Caco-2 (cell line): ENCODE measurements at regions not wholly inside any gene's neighbourhood (a gene's known extent, or its start where the extent isn't known, plus 50 kb on each side); places are given as distances from the start of the nearest gene placed in this dataset.
A peak's percentile ranks its signal among the peaks of the same experiment; 100 is the strongest.

Experiments
- BruUV-seq: library from RNA; stranded (reverse); fragments of 400-500 nt; replicated peaks from 2 replicates; lab custom pipeline; 2021; lab: Mats Ljungman, UMichigan
- CTCF ChIA-PET: fragments of 300-600 bp; sonication (Branson Sonifier 250); formaldehyde crosslinking; loops from one replicate; lab custom pipeline; 2022; ENCODE audit warnings: antibody characterized with exemption; lab: Charles Lee
- POLR2A ChIA-PET: fragments of 300-600 bp; sonication (Branson Sonifier 250); formaldehyde crosslinking; loops from one replicate; lab custom pipeline; 2022; ENCODE audit warnings: antibody characterized with exemption; lab: Charles Lee
- DNase-seq, 2 experiments: peaks; one replicate each; pipeline versions ENCODE4 v3.0.0 to v3.0.0-alpha.2; 2020 to 2022
- H3K27me3 ChIP-seq: replicated peaks from 2 replicates; pipeline ENCODE4 v1.6.0; 2011; ENCODE audit warnings: low read length; ENCODE audit not compliant: control insufficient read depth, insufficient read depth
- H3K36me3 ChIP-seq: 2 replicates; pipeline ENCODE4 v1.5.1; 2011; ENCODE audit warnings: low read length; ENCODE audit not compliant: control insufficient read depth, insufficient read depth
- H3K4me1 ChIP-seq: fragments of 250-450 bp; sonication (Bioruptor Pico); 2 replicates; pipeline ENCODE4 v1.5.1; 2020; ENCODE audit warnings: mild to moderate bottlenecking
- H3K4me3 ChIP-seq: 2 replicates; pipeline ENCODE4 v1.5.1; 2011; ENCODE audit warnings: low read depth, mild to moderate bottlenecking, control low read depth, low read length
- H3K9me3 ChIP-seq: fragments of 250-450 bp; sonication (Bioruptor Pico); 2 replicates; pipeline ENCODE4 v1.5.1; 2020; ENCODE audit warnings: mild to moderate bottlenecking, moderate library complexity
- H3K27ac Mint-ChIP-seq: one replicate; pipeline ENCODE4 v1.8.0; 2022; ENCODE audit warnings: mixed read lengths; ENCODE audit not compliant: unreplicated experiment
- H3K27me3 Mint-ChIP-seq: one replicate; pipeline ENCODE4 v1.8.0; 2022; ENCODE audit warnings: mixed read lengths; ENCODE audit not compliant: insufficient read depth, unreplicated experiment
- H3K36me3 Mint-ChIP-seq: one replicate; pipeline ENCODE4 v1.8.0; 2022; ENCODE audit warnings: mild to moderate bottlenecking, mixed read lengths; ENCODE audit not compliant: insufficient read depth, unreplicated experiment
- H3K4me1 Mint-ChIP-seq: one replicate; pipeline ENCODE4 v1.8.0; 2022; ENCODE audit warnings: low read depth, mixed read lengths; ENCODE audit not compliant: unreplicated experiment
- H3K4me3 Mint-ChIP-seq: one replicate; pipeline ENCODE4 v1.8.0; 2022; ENCODE audit warnings: mild to moderate bottlenecking, moderate library complexity, mixed read lengths; ENCODE audit not compliant: unreplicated experiment
- H3K9me3 Mint-ChIP-seq: one replicate; pipeline ENCODE4 v1.8.0; 2022; ENCODE audit warnings: mixed read lengths; ENCODE audit not compliant: unreplicated experiment
- CTCF ChIP-seq, 2 experiments: fragments of 200-600 bp in 1 of 2; IDR thresholded peaks; 1 replicate in 1 of 2; 2 replicates in 1 of 2; pipeline versions ENCODE4 v1.5.1 to v1.8.0; 2011 to 2022; ENCODE audit warnings: antibody characterized with exemption in 1 of 2, control low read depth in 1 of 2, inconsistent platforms in 1 of 2, low read depth in 1 of 2, low read length in 1 of 2, mild to moderate bottlenecking in 1 of 2, moderate library complexity in 1 of 2; ENCODE audit not compliant: insufficient read depth in 1 of 2, severe bottlenecking in 1 of 2, unreplicated experiment in 1 of 2
- intact Hi-C: fragments of 100-400 bp; cut with micrococcal nuclease; formaldehyde crosslinking; loops from one replicate; pipeline ENCODE4 v1.10.0; 2022; ENCODE audit not compliant: unreplicated experiment

DNA sequence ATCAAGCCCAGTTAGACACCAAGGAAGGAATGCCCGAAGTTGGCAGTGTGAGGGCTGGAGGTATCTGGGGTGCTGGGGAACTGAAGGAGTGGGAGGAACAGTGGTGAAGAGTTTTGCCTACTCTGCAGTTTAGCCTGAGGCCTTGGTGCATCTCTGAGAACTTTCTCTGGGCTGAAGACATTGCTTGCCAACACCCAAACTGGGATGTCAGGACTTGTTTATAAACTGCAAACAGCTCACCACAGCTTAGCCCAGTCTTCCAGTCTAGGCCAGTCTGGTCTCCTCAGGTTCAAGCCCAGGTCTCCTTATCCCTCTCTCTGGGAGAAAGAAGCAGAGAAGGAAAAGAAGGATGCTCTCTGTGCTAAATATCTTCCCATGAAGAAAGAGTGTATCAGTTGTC is 68.0 kb upstream of the BOC start:
- Mint-ChIP-seq H3K4me1 (no peaks in the 10 kb centered on the region), H3K27ac (no peak overlapping the region), H3K9me3 (no peaks in the 10 kb centered on the region), H3K36me3 (no peaks in the 10 kb centered on the region), H3K4me3 (no peak overlapping the region), H3K27me3 (peaks cover 11% of the 10 kb centered on the region)
- intact Hi-C loops: no loop called here
- H3K27me3 ChIP-seq: no peaks in the 10 kb centered on the region; the same call in none of the 2 replicates
- no TSS peak for BruUV-seq
- TF ChIP-seq CTCF (IDR thresholded peaks at IDR 0.05; ENCODE audit: insufficient read depth in 1 of 2, low read depth in 1 of 2, low read length in 1 of 2, severe bottlenecking in 1 of 2, unreplicated experiment in 1 of 2): no peak
- DNase-seq: no peak
- no peaks in the 10 kb centered on the region for H3K4me1 ChIP-seq
- POLR2A ChIA-PET: no interaction called here
- H3K9me3 ChIP-seq: no peaks in the 10 kb centered on the region
- CTCF ChIA-PET: no interaction called here
- H3K36me3 ChIP-seq: no peaks in the 10 kb centered on the region
- H3K4me3 ChIP-seq: no peak overlapping the region

DNA sequence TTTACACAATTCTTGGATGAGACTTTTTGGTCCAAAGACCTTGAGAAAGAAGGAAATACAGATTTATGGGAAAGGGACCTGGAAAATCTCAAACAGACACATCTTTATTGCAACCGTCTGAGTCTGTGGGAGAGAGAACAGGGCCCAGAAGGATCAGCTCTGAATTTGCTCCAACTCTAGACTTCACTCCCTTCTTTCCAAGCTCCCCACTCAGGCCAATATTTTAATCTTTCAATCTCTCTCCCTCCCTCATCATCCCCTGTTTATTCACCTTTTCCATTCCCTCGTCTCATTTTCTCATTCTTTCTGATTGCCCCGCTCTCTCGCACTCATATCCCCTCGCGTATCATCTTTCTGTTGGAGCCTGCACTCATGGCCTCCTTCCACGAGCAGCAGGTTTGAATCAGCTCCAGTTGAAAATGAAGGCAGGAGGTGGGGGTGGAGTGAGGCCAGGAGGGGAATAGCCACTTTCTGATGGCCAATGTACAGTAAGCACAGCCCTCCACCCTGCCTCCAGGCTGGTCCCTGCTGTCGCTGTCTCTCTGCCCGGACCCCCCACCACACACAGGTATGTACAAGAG is 63.6 kb upstream of the BOC start:
- Mint-ChIP-seq H3K4me3 (no peak overlapping the region), H3K27me3 (peaks cover 7% of the 10 kb centered on the region), H3K27ac (no peak overlapping the region), H3K36me3 (no peaks in the 10 kb centered on the region), H3K9me3 (no peaks in the 10 kb centered on the region), H3K4me1 (no peaks in the 10 kb centered on the region)
- intact Hi-C loops: no loop called here
- H3K4me1 ChIP-seq: no peaks in the 10 kb centered on the region
- no peaks in the 10 kb centered on the region; the same call in none of the 2 replicates for H3K27me3 ChIP-seq
- no peaks in the 10 kb centered on the region for H3K9me3 ChIP-seq
- H3K4me3 ChIP-seq: no peak overlapping the region
- H3K36me3 ChIP-seq: no peaks in the 10 kb centered on the region
- ChIA-PET POLR2A (no interaction called here), CTCF (no interaction called here)
- TF ChIP-seq CTCF (IDR thresholded peaks at IDR 0.05; ENCODE audit: insufficient read depth in 1 of 2, low read depth in 1 of 2, low read length in 1 of 2, severe bottlenecking in 1 of 2, unreplicated experiment in 1 of 2): no peak
- DNase-seq: no peak
- no TSS peak for BruUV-seq

- POLR2A ChIA-PET: no interaction called here
Observed at GRCh38 chr3:113148284-113148683, 63.1 kb upstream of the BOC start.

More at GRCh38 chr3:113148284-113148683, 63.1 kb upstream of the BOC start:
- Histone ChIP-seq H3K27me3 (no peaks in the 10 kb centered on the region; the same call in none of the 2 replicates), H3K9me3 (no peaks in the 10 kb centered on the region), H3K36me3 (no peaks in the 10 kb centered on the region), H3K4me3 (no peak overlapping the region), H3K4me1 (no peaks in the 10 kb centered on the region)
- CTCF ChIA-PET: no interaction called here
- no peak overlapping the region for H3K4me3 Mint-ChIP-seq
- no peaks in the 10 kb centered on the region for H3K36me3 Mint-ChIP-seq
- peaks cover 3% of the 10 kb centered on the region for H3K27me3 Mint-ChIP-seq
- H3K9me3 Mint-ChIP-seq: no peaks in the 10 kb centered on the region
- no peak for TF ChIP-seq CTCF (IDR thresholded peaks at IDR 0.05; ENCODE audit: insufficient read depth in 1 of 2, low read depth in 1 of 2, low read length in 1 of 2, severe bottlenecking in 1 of 2, unreplicated experiment in 1 of 2)
- H3K4me1 Mint-ChIP-seq: no peaks in the 10 kb centered on the region
- peak in 1 of 2 experiments; percentile 46 for DNase-seq
- no TSS peak for BruUV-seq
- no peak overlapping the region for H3K27ac Mint-ChIP-seq
- intact Hi-C loops: no loop called here
